ENCODE measurements at regions not wholly inside any gene's neighbourhood (a gene's known extent, or its start where the extent isn't known, plus 50 kb on each side); places are given as distances from the start of the nearest gene placed in this dataset.

- Histone ChIP-seq H3K4ac (ENCODE audit: low read length) (no peak overlapping the region), H2AK5ac (ENCODE audit: low read depth, low read length) (no peak overlapping the region), H2BK15ac (ENCODE audit: low read length) (no peak overlapping the region), H3K27me3 (ENCODE audit: control insufficient read depth in 3 of 3, insufficient read depth in 3 of 3, low read depth in 1 of 3, low read length in 3 of 3) (no peaks in the 10 kb centered on the region), H3K4me3 (ENCODE audit: low read length in 2 of 2) (no peak overlapping the region), H2AFZ (ENCODE audit: low read length) (peak overlapping the region; percentile 25), H3K9me3 (replicated peaks in 1 of 2; ENCODE audit: control insufficient read depth in 2 of 2, insufficient read depth in 1 of 2, low read depth in 1 of 2, low read length in 2 of 2) (no peaks in the 10 kb centered on the region), H2BK5ac (ENCODE audit: low read length) (no peak overlapping the region), H3K4me2 (ENCODE audit: insufficient read depth, low read length, poor library complexity, severe bottlenecking) (no peak overlapping the region), H3K18ac (ENCODE audit: low read length) (no peak overlapping the region), H4K91ac (ENCODE audit: low read depth, low read length, poor library complexity) (no peak overlapping the region), H4K8ac (ENCODE audit: low read depth, low read length) (no peak overlapping the region), H2BK120ac (ENCODE audit: low read depth, low read length) (no peak overlapping the region), H3K14ac (ENCODE audit: low read length) (no peak overlapping the region), H3K9ac (ENCODE audit: low read depth, low read length, poor library complexity) (no peak overlapping the region), H3K23ac (ENCODE audit: low read depth, low read length, poor library complexity) (no peak overlapping the region), H3K4me1 (ENCODE audit: control insufficient read depth in 2 of 2, insufficient read depth in 1 of 2, low read depth in 1 of 2, low read length in 2 of 2) (peaks cover 0 to 4% of the 10 kb centered on the region in 2 donors), H2BK12ac (ENCODE audit: low read length) (no peak overlapping the region), H3K27ac (replicated peaks; ENCODE audit: low read length) (no peak overlapping the region), H3K36me3 (replicated peaks in 1 of 2; ENCODE audit: control insufficient read depth in 2 of 2, insufficient read depth in 2 of 2, low read length in 2 of 2) (no peaks in the 10 kb centered on the region), H3K79me1 (ENCODE audit: low read depth, low read length) (no peaks in the 10 kb centered on the region)
- no peak for DNase-seq (ENCODE audit: low spot score)
Measured at GRCh38 chr7:13161125-13161524, 473.7 kb downstream of the ARL4A start.

- H3K27me3 ChIP-seq (ENCODE audit: control insufficient read depth in 3 of 3, insufficient read depth in 3 of 3, low read depth in 1 of 3, low read length in 3 of 3) = no peaks in the 10 kb centered on the region
- H3K4me3 ChIP-seq (ENCODE audit: low read length in 2 of 2) = no peak overlapping the region
- H4K8ac ChIP-seq (ENCODE audit: low read depth, low read length) = no peak overlapping the region
- peaks cover 3 to 14% of the 10 kb centered on the region in 2 donors for H3K9me3 ChIP-seq (replicated peaks in 1 of 2; ENCODE audit: control insufficient read depth in 2 of 2, insufficient read depth in 1 of 2, low read depth in 1 of 2, low read length in 2 of 2)
- no peak overlapping the region for H2BK12ac ChIP-seq (ENCODE audit: low read length)
- no peak overlapping the region for H2BK120ac ChIP-seq (ENCODE audit: low read depth, low read length)
- no peak overlapping the region for H4K91ac ChIP-seq (ENCODE audit: low read depth, low read length, poor library complexity)
- H3K79me1 ChIP-seq (ENCODE audit: low read depth, low read length) = no peaks in the 10 kb centered on the region
- no peak overlapping the region for H2BK15ac ChIP-seq (ENCODE audit: low read length)
- no peak overlapping the region for H3K23ac ChIP-seq (ENCODE audit: low read depth, low read length, poor library complexity)
- no peak overlapping the region for H3K4me2 ChIP-seq (ENCODE audit: insufficient read depth, low read length, poor library complexity, severe bottlenecking)
- H3K27ac ChIP-seq (replicated peaks; ENCODE audit: low read length) = no peak overlapping the region
- no peaks in the 10 kb centered on the region for H3K4me1 ChIP-seq (ENCODE audit: control insufficient read depth in 2 of 2, insufficient read depth in 1 of 2, low read depth in 1 of 2, low read length in 2 of 2)
- H3K9ac ChIP-seq (ENCODE audit: low read depth, low read length, poor library complexity) = no peak overlapping the region
- DNase-seq (ENCODE audit: low spot score) = no peak
- H3K4ac ChIP-seq (ENCODE audit: low read length) = no peak overlapping the region
- peak overlapping the region; percentile 17 for H2AFZ ChIP-seq (ENCODE audit: low read length)
- WGBS, 2 donors (ENCODE audit: extremely low coverage in 2 of 2, insufficient read length in 2 of 2, insufficient replicate concordance in 1 of 2) = no CpG with 5 or more reads among the region's 4 CpGs
- no peaks in the 10 kb centered on the region for H3K36me3 ChIP-seq (replicated peaks in 1 of 2; ENCODE audit: control insufficient read depth in 2 of 2, insufficient read depth in 2 of 2, low read length in 2 of 2)
- no peak overlapping the region for H2AK5ac ChIP-seq (ENCODE audit: low read depth, low read length)
- H2BK5ac ChIP-seq (ENCODE audit: low read length) = no peak overlapping the region
- H3K18ac ChIP-seq (ENCODE audit: low read length) = no peak overlapping the region
- no peak overlapping the region for H3K14ac ChIP-seq (ENCODE audit: low read length)
Measured at GRCh38 chr7:13165854-13166253, 478.4 kb downstream of the ARL4A start.

DNA sequence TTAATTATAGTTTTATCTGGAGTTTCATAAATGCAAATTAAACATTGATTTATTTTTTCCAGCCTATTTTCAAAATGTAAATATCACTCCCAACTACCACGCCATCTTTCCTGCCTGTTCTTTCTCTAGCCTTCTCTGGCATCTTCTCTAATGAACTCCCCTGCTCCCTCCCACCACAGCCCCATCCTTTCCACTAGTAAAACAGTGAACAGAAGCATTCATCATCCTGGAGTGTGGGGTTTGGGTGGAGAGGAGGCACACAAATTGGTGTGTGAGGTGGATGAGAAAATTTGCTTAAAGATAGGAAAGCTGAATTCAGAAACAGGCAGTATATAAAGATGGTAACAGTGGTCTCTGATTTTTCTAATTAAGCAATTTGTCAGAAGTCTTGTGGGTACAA lies 479.4 kb downstream of the ARL4A start:
- Histone ChIP-seq H2AK5ac (ENCODE audit: low read depth, low read length) (no peak overlapping the region), H3K4me1 (ENCODE audit: control insufficient read depth in 2 of 2, insufficient read depth in 1 of 2, low read depth in 1 of 2, low read length in 2 of 2) (no peaks in the 10 kb centered on the region), H3K27ac (replicated peaks; ENCODE audit: low read length) (no peak overlapping the region), H4K91ac (ENCODE audit: low read depth, low read length, poor library complexity) (no peak overlapping the region), H3K36me3 (replicated peaks in 1 of 2; ENCODE audit: control insufficient read depth in 2 of 2, insufficient read depth in 2 of 2, low read length in 2 of 2) (no peaks in the 10 kb centered on the region), H3K4me2 (ENCODE audit: insufficient read depth, low read length, poor library complexity, severe bottlenecking) (no peak overlapping the region), H3K14ac (ENCODE audit: low read length) (no peak overlapping the region), H3K4me3 (ENCODE audit: low read length in 2 of 2) (no peak overlapping the region), H3K9ac (ENCODE audit: low read depth, low read length, poor library complexity) (no peak overlapping the region), H3K79me1 (ENCODE audit: low read depth, low read length) (no peaks in the 10 kb centered on the region), H2BK15ac (ENCODE audit: low read length) (no peak overlapping the region), H2BK12ac (ENCODE audit: low read length) (no peak overlapping the region), H4K8ac (ENCODE audit: low read depth, low read length) (no peak overlapping the region), H3K23ac (ENCODE audit: low read depth, low read length, poor library complexity) (no peak overlapping the region), H3K18ac (ENCODE audit: low read length) (no peak overlapping the region), H3K9me3 (replicated peaks in 1 of 2; ENCODE audit: control insufficient read depth in 2 of 2, insufficient read depth in 1 of 2, low read depth in 1 of 2, low read length in 2 of 2) (peaks cover 3 to 14% of the 10 kb centered on the region in 2 donors), H2BK5ac (ENCODE audit: low read length) (no peak overlapping the region), H2BK120ac (ENCODE audit: low read depth, low read length) (no peak overlapping the region), H3K4ac (ENCODE audit: low read length) (no peak overlapping the region), H3K27me3 (ENCODE audit: control insufficient read depth in 3 of 3, insufficient read depth in 3 of 3, low read depth in 1 of 3, low read length in 3 of 3) (no peaks in the 10 kb centered on the region), H2AFZ (ENCODE audit: low read length) (no peak overlapping the region)
- DNase-seq (ENCODE audit: low spot score) = no peak
- no CpG with 5 or more reads among the region's 1 CpG for WGBS, 2 donors (ENCODE audit: extremely low coverage in 2 of 2, insufficient read length in 2 of 2, insufficient replicate concordance in 1 of 2)

GRCh38 chr7:13169356-13169755 lies 481.9 kb downstream of the ARL4A start:
- H2BK15ac ChIP-seq (ENCODE audit: low read length) = no peak overlapping the region
- H3K23ac ChIP-seq (ENCODE audit: low read depth, low read length, poor library complexity) = no peak overlapping the region
- no peak overlapping the region for H3K27ac ChIP-seq (replicated peaks; ENCODE audit: low read length)
- no peaks in the 10 kb centered on the region for H3K79me1 ChIP-seq (ENCODE audit: low read depth, low read length)
- H3K4ac ChIP-seq (ENCODE audit: low read length) = no peak overlapping the region
- H3K27me3 ChIP-seq (ENCODE audit: control insufficient read depth in 3 of 3, insufficient read depth in 3 of 3, low read depth in 1 of 3, low read length in 3 of 3) = no peaks in the 10 kb centered on the region
- no peaks in the 10 kb centered on the region for H3K4me1 ChIP-seq (ENCODE audit: control insufficient read depth in 2 of 2, insufficient read depth in 1 of 2, low read depth in 1 of 2, low read length in 2 of 2)
- H4K91ac ChIP-seq (ENCODE audit: low read depth, low read length, poor library complexity) = no peak overlapping the region
- no peak overlapping the region for H2AFZ ChIP-seq (ENCODE audit: low read length)
- H3K4me3 ChIP-seq (ENCODE audit: low read length in 2 of 2) = no peak overlapping the region
- no CpG with 5 or more reads among the region's 3 CpGs for WGBS, 2 donors (ENCODE audit: extremely low coverage in 2 of 2, insufficient read length in 2 of 2, insufficient replicate concordance in 1 of 2)
- H2BK120ac ChIP-seq (ENCODE audit: low read depth, low read length) = no peak overlapping the region
- DNase-seq (ENCODE audit: low spot score) = no peak
- H4K8ac ChIP-seq (ENCODE audit: low read depth, low read length) = no peak overlapping the region
- H3K4me2 ChIP-seq (ENCODE audit: insufficient read depth, low read length, poor library complexity, severe bottlenecking) = no peak overlapping the region
- H3K36me3 ChIP-seq (replicated peaks in 1 of 2; ENCODE audit: control insufficient read depth in 2 of 2, insufficient read depth in 2 of 2, low read length in 2 of 2) = no peaks in the 10 kb centered on the region
- H3K9me3 ChIP-seq (replicated peaks in 1 of 2; ENCODE audit: control insufficient read depth in 2 of 2, insufficient read depth in 1 of 2, low read depth in 1 of 2, low read length in 2 of 2) = peaks cover 3 to 14% of the 10 kb centered on the region in 2 donors
- H2AK5ac ChIP-seq (ENCODE audit: low read depth, low read length) = no peak overlapping the region
- no peak overlapping the region for H3K18ac ChIP-seq (ENCODE audit: low read length)
- H3K9ac ChIP-seq (ENCODE audit: low read depth, low read length, poor library complexity) = no peak overlapping the region
- no peak overlapping the region for H2BK5ac ChIP-seq (ENCODE audit: low read length)
- no peak overlapping the region for H3K14ac ChIP-seq (ENCODE audit: low read length)
- H2BK12ac ChIP-seq (ENCODE audit: low read length) = no peak overlapping the region

All from neuronal stem cell (in vitro differentiated cells).